H9 (cell line): ENCODE measurements at regions not wholly inside any gene's neighbourhood (a gene's known extent, or its start where the extent isn't known, plus 50 kb on each side); places are given as distances from the start of the nearest gene placed in this dataset.
"Not testable (repeated sequence)": the region's sequence is repeated elsewhere in the genome, so short reads cannot be mapped to it uniquely, and the experiment has no call there.

ENCODE experiments used
- DNase-seq: peaks from one replicate; pipeline ENCODE4 v3.0.0-alpha.2; 2017
- H2AFZ ChIP-seq: one replicate; pipeline ENCODE4 v1.6.1; 2013; ENCODE audit warnings: mild to moderate bottlenecking, low read length, control low read depth, moderate library complexity
- H2AK5ac ChIP-seq: 2 replicates; pipeline ENCODE4 v1.6.1; 2013; ENCODE audit warnings: low read length, control low read depth, mixed read lengths; ENCODE audit not compliant: insufficient read length
- H2BK120ac ChIP-seq: one replicate; pipeline ENCODE4 v1.6.1; 2013; ENCODE audit warnings: low read depth, mild to moderate bottlenecking, low read length, control low read depth, inconsistent platforms; ENCODE audit not compliant: poor library complexity, severe bottlenecking
- H2BK12ac ChIP-seq: 2 replicates; pipeline ENCODE4 v1.6.1; 2013; ENCODE audit warnings: low read length, control low read depth, mixed read lengths, low read depth; ENCODE audit not compliant: insufficient read length
- H2BK15ac ChIP-seq: 2 replicates; pipeline ENCODE4 v1.6.1; 2013; ENCODE audit warnings: low read depth, low read length, control low read depth
- H2BK20ac ChIP-seq: one replicate; pipeline ENCODE4 v1.6.1; 2013; ENCODE audit warnings: low read depth, mild to moderate bottlenecking, low read length, control low read depth, inconsistent platforms; ENCODE audit not compliant: poor library complexity, severe bottlenecking
- H2BK5ac ChIP-seq: 2 replicates; pipeline ENCODE4 v1.6.1; 2013; ENCODE audit warnings: low read length, control low read depth, mixed read lengths; ENCODE audit not compliant: insufficient read length
- H3K14ac ChIP-seq: 2 replicates; pipeline ENCODE4 v1.6.1; 2013; ENCODE audit warnings: low read length, control low read depth; ENCODE audit not compliant: insufficient read depth
- H3K18ac ChIP-seq: 2 replicates; pipeline ENCODE4 v1.6.1; 2013; ENCODE audit warnings: low read depth, mild to moderate bottlenecking, mixed read lengths, low read length, control low read depth; ENCODE audit not compliant: insufficient read length
- H3K23ac ChIP-seq: 2 replicates; pipeline ENCODE4 v1.6.1; 2013; ENCODE audit warnings: low read length, control low read depth, mixed read lengths, low read depth; ENCODE audit not compliant: insufficient read length
- H3K23me2 ChIP-seq: 2 replicates; pipeline ENCODE4 v1.6.1; 2013; ENCODE audit warnings: low read depth, mild to moderate bottlenecking, mixed read lengths, low read length, control low read depth; ENCODE audit not compliant: insufficient read length, poor library complexity, severe bottlenecking
- H3K27ac ChIP-seq: 2 replicates; pipeline ENCODE4 v1.5.1; 2013; ENCODE audit warnings: low read length, control low read depth, mixed read lengths, low read depth; ENCODE audit not compliant: insufficient read length
- H3K27me3 ChIP-seq: 2 replicates; pipeline ENCODE4 v1.6.1; 2013; ENCODE audit warnings: low read length, control low read depth, inconsistent platforms; ENCODE audit not compliant: insufficient read depth
- H3K4ac ChIP-seq: 2 replicates; pipeline ENCODE4 v1.6.1; 2013; ENCODE audit warnings: low read depth, mild to moderate bottlenecking, control low read depth, inconsistent platforms, low read length, moderate library complexity
- H3K4me1 ChIP-seq: 2 replicates; pipeline ENCODE4 v1.6.1; 2013; ENCODE audit warnings: low read length, control low read depth, inconsistent platforms; ENCODE audit not compliant: insufficient read depth
- H3K4me2 ChIP-seq: 2 replicates; pipeline ENCODE4 v1.6.1; 2013; ENCODE audit warnings: low read length, control low read depth, mixed read lengths; ENCODE audit not compliant: insufficient read length, insufficient read depth
- H3K56ac ChIP-seq: 2 replicates; pipeline ENCODE4 v1.6.1; 2013; ENCODE audit warnings: low read depth, mild to moderate bottlenecking, mixed read lengths, low read length, control low read depth; ENCODE audit not compliant: insufficient read length
- H3K79me1 ChIP-seq: 2 replicates; pipeline ENCODE4 v1.6.1; 2013; ENCODE audit warnings: low read depth, mild to moderate bottlenecking, moderate library complexity, low read length, control low read depth, inconsistent platforms; ENCODE audit not compliant: insufficient read depth, poor library complexity, severe bottlenecking
- H3K79me2 ChIP-seq: 2 replicates; pipeline ENCODE4 v1.6.1; 2013; ENCODE audit warnings: low read length, control low read depth, inconsistent platforms; ENCODE audit not compliant: insufficient read depth
- H3K9ac ChIP-seq: 2 replicates; pipeline ENCODE4 v1.6.1; 2013; ENCODE audit warnings: low read length, control low read depth, mixed read lengths; ENCODE audit not compliant: insufficient read length; ENCODE audit errors: extremely low read depth
- H3K9me3 ChIP-seq: one replicate; pipeline ENCODE4 v1.6.1; 2013; ENCODE audit warnings: low read depth, low read length, inconsistent platforms; ENCODE audit not compliant: control insufficient read depth
- H3T11ph ChIP-seq: one replicate; pipeline ENCODE4 v1.6.1; 2013; ENCODE audit warnings: mild to moderate bottlenecking, low read length, control low read depth, inconsistent platforms
- H4K20me1 ChIP-seq: one replicate; pipeline ENCODE4 v1.6.1; 2013; ENCODE audit not compliant: control insufficient read depth, insufficient read length, insufficient read depth
- H4K5ac ChIP-seq: 2 replicates; pipeline ENCODE4 v1.6.1; 2013; ENCODE audit warnings: low read depth, mild to moderate bottlenecking, mixed read lengths, low read length, control low read depth; ENCODE audit not compliant: insufficient read length
- H4K8ac ChIP-seq: replicated peaks from 2 replicates; pipeline ENCODE4 v1.6.1; 2013; ENCODE audit warnings: low read length, control low read depth, mixed read lengths, low read depth; ENCODE audit not compliant: insufficient read length
- H4K91ac ChIP-seq: 2 replicates; pipeline ENCODE4 v1.6.1; 2013; ENCODE audit warnings: low read depth, mild to moderate bottlenecking, moderate library complexity, mixed read lengths, low read length, control low read depth; ENCODE audit not compliant: insufficient read length
- H3K27ac Mint-ChIP-seq, 3 experiments: 2 replicates in 2 of 3; 3 replicates in 1 of 3; pipeline ENCODE4 v1.8.0; 2020 to 2021; ENCODE audit warnings: mixed read lengths in 3 of 3, mild to moderate bottlenecking in 1 of 3, moderate library complexity in 1 of 3
- H3K27me3 Mint-ChIP-seq: 2 replicates; pipeline ENCODE4 v1.8.0; 2021; ENCODE audit warnings: low read depth, mild to moderate bottlenecking, moderate library complexity, mixed read lengths
- H3K36me3 Mint-ChIP-seq, 3 experiments: 2 replicates in 2 of 3; 3 replicates in 1 of 3; pipeline ENCODE4 v1.8.0; 2020 to 2021; ENCODE audit warnings: low read depth in 3 of 3, mixed read lengths in 3 of 3; ENCODE audit not compliant: insufficient read depth in 1 of 3
- H3K4me1 Mint-ChIP-seq, 2 experiments: 2 replicates each; pipeline ENCODE4 v1.8.0; 2020; ENCODE audit warnings: mixed read lengths in 2 of 2
- H3K4me3 Mint-ChIP-seq, 2 experiments: 2 replicates in 1 of 2; 3 replicates in 1 of 2; pipeline ENCODE4 v1.8.0; 2020 to 2021; ENCODE audit warnings: mild to moderate bottlenecking in 2 of 2, mixed read lengths in 2 of 2, moderate library complexity in 1 of 2
- H3K9me3 Mint-ChIP-seq, 2 experiments: 2 replicates in 1 of 2; 3 replicates in 1 of 2; pipeline ENCODE4 v1.8.0; 2020; ENCODE audit warnings: mild to moderate bottlenecking in 2 of 2, mixed read lengths in 2 of 2, moderate library complexity in 1 of 2
- WGBS: extraction: QIAGEN DNeasy Blood & Tissue Kit; methylation state at CpG from one replicate; pipeline ENCODE4 v1.1.7; 2013; ENCODE audit warnings: missing lambda C conversion rate, low lambda C conversion rate, mixed read lengths; ENCODE audit not compliant: insufficient read length; ENCODE audit errors: extremely low coverage; 5-methylcytosine and 5-hydroxymethylcytosine counted together

DNA sequence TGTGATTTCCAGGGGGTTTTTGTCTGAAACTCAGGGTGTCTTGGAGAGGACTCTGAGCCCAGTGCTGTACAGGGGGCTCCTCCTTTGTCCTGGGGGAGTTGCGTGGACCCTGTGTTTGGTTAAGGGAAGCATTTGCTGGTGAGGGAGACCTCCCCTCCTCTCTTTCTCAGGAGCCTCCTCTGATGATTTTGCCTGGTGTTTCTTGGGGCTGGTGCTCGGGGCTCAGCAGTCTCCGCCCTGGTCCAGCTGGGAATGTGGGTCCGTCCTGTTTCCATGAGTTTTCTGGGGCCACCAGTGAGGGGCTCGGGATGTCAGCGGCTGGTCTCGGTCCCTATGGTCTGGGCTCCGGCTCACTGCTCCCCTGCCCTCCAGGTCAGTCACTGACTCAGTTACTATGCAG lies 149.1 kb upstream of the POTEB2 start:
- not testable (repeated sequence) for H2AFZ ChIP-seq, H3K27ac ChIP-seq, H3K56ac ChIP-seq, H3K27ac Mint-ChIP-seq, H3K27me3 Mint-ChIP-seq, H3K14ac ChIP-seq, H3K23ac ChIP-seq, H3K9ac ChIP-seq, H3K23me2 ChIP-seq, H4K8ac ChIP-seq, H3K4me1 Mint-ChIP-seq, H3T11ph ChIP-seq, H3K4ac ChIP-seq, H2BK12ac ChIP-seq, H2BK120ac ChIP-seq, H4K5ac ChIP-seq, H3K79me2 ChIP-seq, H3K79me1 ChIP-seq, H3K9me3 ChIP-seq, H3K9me3 Mint-ChIP-seq, DNase-seq, H2BK15ac ChIP-seq, H2BK20ac ChIP-seq, H2AK5ac ChIP-seq, H3K18ac ChIP-seq, H2BK5ac ChIP-seq, H3K4me3 Mint-ChIP-seq, H4K91ac ChIP-seq, H3K36me3 Mint-ChIP-seq, H3K4me2 ChIP-seq, H3K4me1 ChIP-seq, H3K27me3 ChIP-seq, H4K20me1 ChIP-seq
- no CpG with 5 or more reads among the region's 8 CpGs for WGBS

DNA sequence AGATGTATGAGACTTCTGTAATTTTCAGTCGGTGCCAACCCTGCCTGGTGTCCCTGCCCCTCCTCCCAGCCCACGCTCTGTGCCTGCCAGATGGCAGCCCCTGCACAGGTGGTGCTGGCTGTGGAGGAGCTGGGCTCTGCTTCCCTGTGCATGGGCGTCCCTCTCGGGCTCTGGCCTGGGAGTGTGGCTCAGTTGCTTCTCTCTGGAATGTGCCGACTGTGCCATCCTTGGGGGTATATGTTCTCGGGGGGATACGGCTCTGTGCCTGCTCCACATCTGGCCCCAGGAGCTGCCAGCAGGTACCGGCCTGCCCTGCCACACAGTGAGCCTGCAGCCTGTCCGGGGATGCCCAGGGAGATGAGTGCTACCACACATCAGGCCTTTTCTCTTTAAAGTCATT lies 147.2 kb upstream of the POTEB2 start:
- not testable (repeated sequence) for H3K4me1 Mint-ChIP-seq, H3K9ac ChIP-seq, H2BK5ac ChIP-seq, H3K27me3 ChIP-seq, H3T11ph ChIP-seq, H2AK5ac ChIP-seq, H3K23ac ChIP-seq, H3K79me2 ChIP-seq, H3K36me3 Mint-ChIP-seq, H4K8ac ChIP-seq, H3K14ac ChIP-seq, H2BK20ac ChIP-seq, H2AFZ ChIP-seq, H3K18ac ChIP-seq, H3K27ac ChIP-seq, H4K20me1 ChIP-seq, H4K5ac ChIP-seq, H3K4me2 ChIP-seq, H3K27ac Mint-ChIP-seq, H3K27me3 Mint-ChIP-seq, H3K4me3 Mint-ChIP-seq, H3K79me1 ChIP-seq, H3K56ac ChIP-seq, H2BK15ac ChIP-seq, H3K9me3 ChIP-seq, H2BK120ac ChIP-seq, H2BK12ac ChIP-seq, H3K4me1 ChIP-seq, H4K91ac ChIP-seq, H3K4ac ChIP-seq, DNase-seq, H3K23me2 ChIP-seq
- H3K9me3 Mint-ChIP-seq, result peaks cover 7 to 10% of the 10 kb centered on the region in 2 experiments; a peak in 4 of 5 replicates
- WGBS, result no CpG with 5 or more reads among the region's 9 CpGs
